ENCODE measurements at regions not wholly inside any gene's neighbourhood (a gene's known extent, or its start where the extent isn't known, plus 50 kb on each side); places are given as distances from the start of the nearest gene placed in this dataset.

DNA sequence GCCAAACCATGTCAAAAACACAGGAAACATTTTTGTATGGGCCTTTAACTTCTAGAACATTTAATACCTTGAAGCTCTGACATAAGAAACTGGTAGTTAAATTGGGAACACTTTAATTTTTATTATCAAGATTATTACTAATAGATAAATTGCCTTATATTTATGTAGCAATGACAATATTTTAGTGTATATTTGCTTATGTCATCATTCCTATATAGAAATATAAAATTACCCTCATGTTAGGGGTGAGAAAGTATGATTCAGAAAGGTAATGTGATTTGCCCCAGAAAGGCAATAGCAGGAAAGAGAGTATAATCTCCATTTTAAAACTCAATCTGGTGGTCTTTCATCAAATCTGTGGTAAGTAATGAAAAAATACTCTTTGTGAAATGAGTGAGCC is 147.4 kb downstream of the IL15 start:
- no peak for DNase-seq

DNA sequence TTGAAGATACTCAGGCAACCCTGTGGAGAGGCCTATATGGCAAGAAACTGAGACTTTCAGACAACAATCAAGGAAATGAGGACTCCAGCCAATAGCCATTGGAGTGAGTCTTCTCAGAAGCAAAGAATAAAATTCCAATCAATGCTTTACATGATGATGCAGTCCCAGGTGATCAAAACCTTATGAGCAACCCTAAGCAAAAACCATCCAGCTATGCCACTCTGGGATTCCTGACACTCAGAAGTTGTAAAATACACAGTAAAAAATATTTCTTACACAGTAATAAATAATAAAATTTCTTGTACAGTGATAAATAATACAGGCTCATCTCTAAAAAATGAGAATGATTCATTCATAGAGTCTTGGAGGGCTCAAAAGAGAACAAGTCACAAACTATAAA is 150.6 kb downstream of the IL15 start:
- DNase-seq = no peak

GRCh38 chr4:141788169-141788915 is 152.0 kb downstream of the IL15 start:
- DNase-seq = no peak

GRCh38 chr4:141789716-141790115 is 153.3 kb downstream of the IL15 start:
- DNase-seq = no peak

DNA sequence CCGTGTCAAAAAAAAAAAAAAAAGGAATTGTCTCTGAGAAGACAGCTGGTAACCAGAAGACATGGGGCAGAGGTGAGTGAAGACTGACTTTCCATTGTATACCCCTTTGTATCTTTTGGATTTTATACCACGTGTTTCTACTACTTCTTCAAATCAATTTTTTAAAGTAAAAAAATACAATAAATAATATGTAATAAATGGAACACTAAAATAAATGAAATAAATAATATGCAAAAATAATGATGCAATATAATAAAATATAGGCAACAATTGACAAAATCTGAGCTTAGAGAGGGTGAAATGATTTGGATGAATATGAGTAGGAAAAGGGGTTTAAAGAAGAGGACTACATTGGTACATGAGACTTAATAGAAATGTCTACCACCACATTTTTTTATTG is 155.8 kb downstream of the IL15 start:
- DNase-seq = no peak

GRCh38 chr4:141797966-141798365 is 161.6 kb downstream of the IL15 start:
- no peak for DNase-seq

- DNase-seq = no peak
Measured at GRCh38 chr4:141801558-141801957, 165.2 kb downstream of the IL15 start.

GRCh38 chr4:141802333-141802732 is 165.9 kb downstream of the IL15 start:
- no peak for DNase-seq

DNA sequence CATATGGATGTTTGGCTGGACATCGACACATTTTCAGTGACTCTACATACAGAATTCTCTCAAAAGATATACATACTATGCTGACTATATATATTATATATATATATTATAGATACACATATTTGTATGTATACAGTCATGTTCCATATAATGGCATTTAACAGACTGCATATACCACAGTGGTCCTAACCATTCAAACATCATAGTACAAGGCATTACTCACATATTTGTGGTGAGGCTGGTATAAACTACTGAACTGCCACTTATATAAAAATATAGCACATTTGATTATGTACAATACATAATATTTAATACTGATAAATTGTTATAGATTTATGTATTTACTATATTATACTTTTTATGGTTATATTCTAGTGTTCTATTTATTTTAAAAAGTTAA is 168.5 kb downstream of the IL15 start:
- DNase-seq = no peak

- no peak for DNase-seq
Measured at GRCh38 chr4:141807103-141807891, 170.9 kb downstream of the IL15 start.

GRCh38 chr4:141810038-141810711 is 173.8 kb downstream of the IL15 start:
- no peak for DNase-seq

- DNase-seq = no peak
Measured at GRCh38 chr4:141810712-141811375, 174.5 kb downstream of the IL15 start.

DNA sequence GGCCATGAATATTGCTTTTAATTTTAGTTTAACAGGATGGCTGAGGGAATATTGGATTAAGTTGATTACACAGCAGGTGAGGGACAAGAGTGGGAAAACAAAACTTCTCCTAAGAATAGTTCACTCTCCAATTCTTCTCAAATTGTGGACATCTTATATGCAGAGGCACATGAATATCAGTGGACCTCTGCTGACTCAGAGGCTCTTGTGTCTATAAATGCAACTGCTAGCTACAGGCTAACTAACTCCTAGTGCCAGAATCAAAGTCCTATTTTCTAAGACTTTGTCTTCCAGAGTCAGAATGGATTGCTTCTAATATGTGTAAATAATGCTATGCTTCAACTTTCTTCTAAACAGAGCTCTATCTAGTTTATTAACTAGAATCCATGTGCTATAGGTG is 175.8 kb downstream of the IL15 start:
- DNase-seq = no peak

- no peak for DNase-seq
Measured at GRCh38 chr4:141814499-141814898, 178.1 kb downstream of the IL15 start.

- DNase-seq = no peak
Measured at GRCh38 chr4:141815646-141816045, 179.3 kb downstream of the IL15 start.

- no peak for DNase-seq
Measured at GRCh38 chr4:141826260-141826659, 189.9 kb downstream of the IL15 start.

- no peak for DNase-seq
Measured at GRCh38 chr4:141833209-141833608, 196.8 kb downstream of the IL15 start.

- DNase-seq = no peak
Measured at GRCh38 chr4:141840299-141840986, 204.1 kb downstream of the IL15 start.

DNA sequence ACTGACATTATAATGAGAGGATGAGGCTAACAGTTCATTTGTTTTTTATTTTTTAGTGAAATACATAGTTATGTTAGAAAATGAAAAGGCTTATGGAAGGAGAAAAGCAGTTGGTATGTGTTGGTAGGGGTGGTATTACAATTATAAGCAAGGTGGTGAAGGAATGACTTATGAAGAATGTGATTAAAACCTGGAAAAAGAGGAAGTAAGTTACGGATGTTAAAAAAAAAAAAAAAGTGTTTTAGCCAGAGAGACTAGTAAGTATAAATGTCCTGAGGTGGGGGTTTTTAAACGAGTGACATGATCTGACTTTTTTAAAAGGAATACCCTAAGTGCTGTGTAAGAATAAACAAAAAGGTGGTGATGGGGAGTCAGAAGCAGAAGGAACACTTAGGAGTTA is 206.8 kb downstream of the IL15 start:
- DNase-seq = no peak

GRCh38 chr4:141845901-141846300 is 209.5 kb downstream of the IL15 start:
- no peak for DNase-seq

- DNase-seq = no peak
Measured at GRCh38 chr4:141849367-141849766, 213.0 kb downstream of the IL15 start.

- no peak for DNase-seq
Measured at GRCh38 chr4:141849778-141850177, 213.4 kb downstream of the IL15 start.
